Astrocyte (in vitro differentiated cells and primary cell): ENCODE measurements at regions not wholly inside any gene's neighbourhood (a gene's known extent, or its start where the extent isn't known, plus 50 kb on each side); places are given as distances from the start of the nearest gene placed in this dataset.

Source experiments
- DNase-seq: peaks from one replicate; pipeline ENCODE4 v3.0.0-alpha.2; 2010; ENCODE audit warnings: low read depth
- FAIRE-seq: peaks from 2 replicates; lab custom pipeline; 2011; peaks lifted over from hg19 to GRCh38; lab: Jason Lieb, UNC
- H2AFZ ChIP-seq: 2 replicates; pipeline ENCODE4 v1.6.0; 2012; ENCODE audit warnings: low read depth, low read length, inconsistent platforms
- H3K27ac ChIP-seq: 2 replicates; pipeline ENCODE4 v1.5.1; 2011; ENCODE audit warnings: low read depth, low read length, inconsistent platforms
- H3K27me3 ChIP-seq: 2 replicates; pipeline ENCODE4 v1.6.0; 2011; ENCODE audit warnings: low read length, inconsistent platforms; ENCODE audit not compliant: insufficient read depth
- H3K36me3 ChIP-seq: 2 replicates; pipeline ENCODE4 v1.5.1; 2011; ENCODE audit warnings: low read length, inconsistent platforms; ENCODE audit not compliant: insufficient read depth
- H3K4me1 ChIP-seq: 2 replicates; pipeline ENCODE4 v1.5.1; 2011; ENCODE audit warnings: low read length, inconsistent platforms; ENCODE audit not compliant: insufficient read depth
- H3K4me2 ChIP-seq: 2 replicates; pipeline ENCODE4 v1.6.0; 2012; ENCODE audit warnings: low read length, inconsistent platforms
- H3K4me3 ChIP-seq: 2 replicates; pipeline ENCODE4 v1.5.1; 2011; ENCODE audit warnings: low read depth, mild to moderate bottlenecking, low read length, inconsistent platforms; ENCODE audit not compliant: insufficient read depth
- H3K79me2 ChIP-seq: 2 replicates; pipeline ENCODE4 v1.6.0; 2012; ENCODE audit warnings: mild to moderate bottlenecking, low read length, inconsistent platforms; ENCODE audit not compliant: insufficient read depth
- H3K9ac ChIP-seq: 2 replicates; pipeline ENCODE4 v1.6.0; 2012; ENCODE audit warnings: mild to moderate bottlenecking, low read length, inconsistent platforms
- H3K9me3 ChIP-seq: 2 replicates; pipeline ENCODE4 v1.5.1; 2012; ENCODE audit warnings: low read depth, mild to moderate bottlenecking, low read length, inconsistent platforms; ENCODE audit not compliant: insufficient read depth
- H4K20me1 ChIP-seq: 2 replicates; pipeline ENCODE4 v1.6.0; 2012; ENCODE audit warnings: low read length, inconsistent platforms; ENCODE audit not compliant: insufficient read depth
- H3K27ac Mint-ChIP-seq: one replicate; pipeline ENCODE4 v1.8.0; 2021; ENCODE audit warnings: mild to moderate bottlenecking, mixed read lengths; ENCODE audit not compliant: unreplicated experiment
- H3K27me3 Mint-ChIP-seq: one replicate; pipeline ENCODE4 v1.8.0; 2021; ENCODE audit warnings: low read depth, mixed read lengths; ENCODE audit not compliant: unreplicated experiment
- H3K36me3 Mint-ChIP-seq: one replicate; pipeline ENCODE4 v1.8.0; 2021; ENCODE audit warnings: low read depth, mixed read lengths; ENCODE audit not compliant: unreplicated experiment
- H3K4me1 Mint-ChIP-seq: one replicate; pipeline ENCODE4 v1.8.0; 2021; ENCODE audit warnings: low read depth, mixed read lengths; ENCODE audit not compliant: unreplicated experiment
- H3K4me3 Mint-ChIP-seq: one replicate; pipeline ENCODE4 v1.8.0; 2021; ENCODE audit warnings: mild to moderate bottlenecking, moderate library complexity, mixed read lengths; ENCODE audit not compliant: unreplicated experiment
- H3K9me3 Mint-ChIP-seq: one replicate; pipeline ENCODE4 v1.8.0; 2021; ENCODE audit warnings: mild to moderate bottlenecking, mixed read lengths; ENCODE audit not compliant: unreplicated experiment
- CTCF ChIP-seq: IDR thresholded peaks from 2 replicates; pipeline ENCODE4 v1.5.1; 2011; ENCODE audit warnings: low read depth, mild to moderate bottlenecking, inconsistent platforms, low read length, moderate library complexity; ENCODE audit not compliant: insufficient read depth
- EZH2 ChIP-seq: IDR thresholded peaks from 2 replicates; pipeline ENCODE4 v1.6.1; 2012; ENCODE audit warnings: mild to moderate bottlenecking, low read length, inconsistent platforms; ENCODE audit not compliant: insufficient read depth

GRCh38 chr12:59039005-59039404 is 118.7 kb upstream of the LRIG3 start:
- Histone ChIP-seq H3K36me3 (no peaks in the 10 kb centered on the region), H3K27me3 (no peaks in the 10 kb centered on the region), H3K4me1 (peaks cover 38% of the 10 kb centered on the region), H3K27ac (no peak overlapping the region), H3K9me3 (no peaks in the 10 kb centered on the region), H3K9ac (no peak overlapping the region), H3K4me2 (no peak overlapping the region), H4K20me1 (no peaks in the 10 kb centered on the region), H2AFZ (no peak overlapping the region), H3K79me2 (no peaks in the 10 kb centered on the region), H3K4me3 (no peak overlapping the region)
- Mint-ChIP-seq H3K36me3 (no peaks in the 10 kb centered on the region), H3K27ac (peak overlapping the region; percentile 100), H3K4me3 (no peak overlapping the region), H3K4me1 (peaks cover 64% of the 10 kb centered on the region), H3K27me3 (no peaks in the 10 kb centered on the region), H3K9me3 (no peaks in the 10 kb centered on the region)
- FAIRE-seq (no peak), DNase-seq (no peak)
- no peak for TF ChIP-seq CTCF
- no peak for TF ChIP-seq EZH2

- Histone ChIP-seq H3K4me1 (peaks cover 30% of the 10 kb centered on the region), H3K27ac (peak overlapping the region; percentile 4), H4K20me1 (no peaks in the 10 kb centered on the region), H3K9ac (no peak overlapping the region), H2AFZ (peak overlapping the region; percentile 4), H3K79me2 (no peaks in the 10 kb centered on the region), H3K36me3 (no peaks in the 10 kb centered on the region), H3K9me3 (no peaks in the 10 kb centered on the region), H3K27me3 (no peaks in the 10 kb centered on the region), H3K4me2 (peak overlapping the region; percentile 8), H3K4me3 (no peak overlapping the region)
- peak overlapping the region; percentile 77 for H3K27ac Mint-ChIP-seq
- DNase-seq (peak; percentile 91), FAIRE-seq (peak; percentile 17)
- peaks cover 65% of the 10 kb centered on the region for H3K4me1 Mint-ChIP-seq
- TF ChIP-seq CTCF, result no peak
- no peak for TF ChIP-seq EZH2
- no peaks in the 10 kb centered on the region for H3K9me3 Mint-ChIP-seq
- no peaks in the 10 kb centered on the region for H3K36me3 Mint-ChIP-seq
- H3K4me3 Mint-ChIP-seq, result peak overlapping the region; percentile 0
- no peaks in the 10 kb centered on the region for H3K27me3 Mint-ChIP-seq
These were observed 116.9 kb upstream of the LRIG3 start for GRCh38 chr12:59036973-59037762.

- H3K27me3 ChIP-seq, result no peaks in the 10 kb centered on the region
- H4K20me1 ChIP-seq, result no peaks in the 10 kb centered on the region
- no peak overlapping the region for H3K4me2 ChIP-seq
- H3K27ac ChIP-seq, result peak overlapping the region; percentile 4
- no peaks in the 10 kb centered on the region for H3K9me3 ChIP-seq
- Mint-ChIP-seq H3K9me3 (peaks cover 3% of the 10 kb centered on the region), H3K4me3 (no peak overlapping the region), H3K27me3 (no peaks in the 10 kb centered on the region), H3K36me3 (no peaks in the 10 kb centered on the region), H3K27ac (peak overlapping the region; percentile 77), H3K4me1 (peaks cover 60% of the 10 kb centered on the region)
- DNase-seq, result no peak
- no peak overlapping the region for H3K9ac ChIP-seq
- H3K79me2 ChIP-seq, result no peaks in the 10 kb centered on the region
- no peak for FAIRE-seq
- no peak overlapping the region for H2AFZ ChIP-seq
- H3K4me3 ChIP-seq, result no peak overlapping the region
- no peak for TF ChIP-seq EZH2
- no peak for TF ChIP-seq CTCF
- H3K4me1 ChIP-seq, result peaks cover 24% of the 10 kb centered on the region
- H3K36me3 ChIP-seq, result no peaks in the 10 kb centered on the region
These were observed 116.0 kb upstream of the LRIG3 start for GRCh38 chr12:59036347-59036746.
